Tibial nerve (tissue), 4 donors: ENCODE measurements at regions not wholly inside any gene's neighbourhood (a gene's known extent, or its start where the extent isn't known, plus 50 kb on each side); places are given as distances from the start of the nearest gene placed in this dataset.

Experiments
- EP300 ChIP-seq, 2 donors: sonication (generic); formaldehyde crosslinking; IDR thresholded peaks; one replicate each; pipeline ENCODE4 v1.6.1; 2017; ENCODE audit warnings: antibody characterized with exemption in 2 of 2, mild to moderate bottlenecking in 1 of 2
- POLR2A ChIP-seq, 2 donors: fragments of 450-650 bp; IDR thresholded peaks; one replicate each; pipeline ENCODE4 v1.6.1; 2017; ENCODE audit warnings: antibody characterized with exemption in 2 of 2, mild to moderate bottlenecking in 2 of 2, moderate library complexity in 2 of 2
- TF ChIP-seq, protein P1 (sequence below), 5 experiments: fragments of 200-600 bp in 3 of 5; fragments of 450-650 bp in 2 of 5; sonication (generic) in 3 of 5; IDR thresholded peaks; one replicate each; pipeline ENCODE4 v1.5.1; 2016 to 2019; ENCODE audit warnings: antibody characterized with exemption in 5 of 5, mild to moderate bottlenecking in 3 of 5, moderate library complexity in 2 of 5

- TF ChIP-seq, protein P1, sequence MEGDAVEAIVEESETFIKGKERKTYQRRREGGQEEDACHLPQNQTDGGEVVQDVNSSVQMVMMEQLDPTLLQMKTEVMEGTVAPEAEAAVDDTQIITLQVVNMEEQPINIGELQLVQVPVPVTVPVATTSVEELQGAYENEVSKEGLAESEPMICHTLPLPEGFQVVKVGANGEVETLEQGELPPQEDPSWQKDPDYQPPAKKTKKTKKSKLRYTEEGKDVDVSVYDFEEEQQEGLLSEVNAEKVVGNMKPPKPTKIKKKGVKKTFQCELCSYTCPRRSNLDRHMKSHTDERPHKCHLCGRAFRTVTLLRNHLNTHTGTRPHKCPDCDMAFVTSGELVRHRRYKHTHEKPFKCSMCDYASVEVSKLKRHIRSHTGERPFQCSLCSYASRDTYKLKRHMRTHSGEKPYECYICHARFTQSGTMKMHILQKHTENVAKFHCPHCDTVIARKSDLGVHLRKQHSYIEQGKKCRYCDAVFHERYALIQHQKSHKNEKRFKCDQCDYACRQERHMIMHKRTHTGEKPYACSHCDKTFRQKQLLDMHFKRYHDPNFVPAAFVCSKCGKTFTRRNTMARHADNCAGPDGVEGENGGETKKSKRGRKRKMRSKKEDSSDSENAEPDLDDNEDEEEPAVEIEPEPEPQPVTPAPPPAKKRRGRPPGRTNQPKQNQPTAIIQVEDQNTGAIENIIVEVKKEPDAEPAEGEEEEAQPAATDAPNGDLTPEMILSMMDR (IDR thresholded peaks at IDR 0.05): no peak
- no peak for TF ChIP-seq POLR2A (IDR thresholded peaks at IDR 0.05)
- no peak for TF ChIP-seq EP300 (IDR thresholded peaks at IDR 0.05)
Measured at GRCh38 chr17:83185023-83186002, 105.9 kb downstream of the METRNL start.
